Neural crest cell (in vitro differentiated cells): ENCODE measurements at regions not wholly inside any gene's neighbourhood (a gene's known extent, or its start where the extent isn't known, plus 50 kb on each side); places are given as distances from the start of the nearest gene placed in this dataset.
A peak's percentile ranks its signal among the peaks of the same experiment; 100 is the strongest.
"Not testable (repeated sequence)": the region's sequence is repeated elsewhere in the genome, so short reads cannot be mapped to it uniquely, and the experiment has no call there.

Experiments
- DNase-seq: peaks from one replicate; pipeline ENCODE4 v3.0.0; 2021; ENCODE audit warnings: low read depth, mixed read lengths, low spot score
- H3K27ac Mint-ChIP-seq: one replicate; pipeline ENCODE4 v1.8.0; 2021; ENCODE audit warnings: mild to moderate bottlenecking, mixed read lengths; ENCODE audit not compliant: unreplicated experiment
- H3K27me3 Mint-ChIP-seq: 2 replicates; pipeline ENCODE4 v1.8.0; 2021; ENCODE audit warnings: low read depth, mild to moderate bottlenecking, mixed read lengths
- H3K36me3 Mint-ChIP-seq: 2 replicates; pipeline ENCODE4 v1.8.0; 2021; ENCODE audit warnings: low read depth, mild to moderate bottlenecking, mixed read lengths
- H3K4me1 Mint-ChIP-seq: 2 replicates; pipeline ENCODE4 v1.8.0; 2021; ENCODE audit warnings: mixed read lengths
- H3K4me3 Mint-ChIP-seq: one replicate; pipeline ENCODE4 v1.8.0; 2021; ENCODE audit warnings: mild to moderate bottlenecking, mixed read lengths
- H3K9me3 Mint-ChIP-seq: 2 replicates; pipeline ENCODE4 v1.8.0; 2021; ENCODE audit warnings: mixed read lengths
- CTCF ChIP-seq: fragments of 200-600 bp; sonication (generic); conservative IDR thresholded peaks from 2 replicates; pipeline ENCODE4 v1.5.0; 2021; ENCODE audit warnings: antibody characterized with exemption, mild to moderate bottlenecking

- Mint-ChIP-seq H3K36me3 (no peaks in the 10 kb centered on the region), H3K27ac (no peak overlapping the region), H3K4me1 (peaks cover 22% of the 10 kb centered on the region), H3K27me3 (peaks cover 2% of the 10 kb centered on the region), H3K4me3 (no peak overlapping the region), H3K9me3 (peaks cover 2% of the 10 kb centered on the region)
- no peak for DNase-seq
- no peak for TF ChIP-seq CTCF
Observed at GRCh38 chr6:137552809-137553208, 58.6 kb upstream of the OLIG3 start.

- Mint-ChIP-seq H3K27ac (peak overlapping the region; percentile 35), H3K9me3 (peaks cover 13% of the 10 kb centered on the region)
- not testable (repeated sequence) for H3K27me3 Mint-ChIP-seq, H3K4me3 Mint-ChIP-seq, H3K36me3 Mint-ChIP-seq, H3K4me1 Mint-ChIP-seq, DNase-seq
Observed at GRCh38 chr6:137559521-137560183, 65.5 kb upstream of the OLIG3 start.

- no peaks in the 10 kb centered on the region for H3K4me1 Mint-ChIP-seq
- H3K36me3 Mint-ChIP-seq = no peaks in the 10 kb centered on the region
- no peak overlapping the region for H3K4me3 Mint-ChIP-seq
- H3K27me3 Mint-ChIP-seq = peaks cover 4% of the 10 kb centered on the region
- DNase-seq = no peak
- H3K27ac Mint-ChIP-seq = no peak overlapping the region
- TF ChIP-seq CTCF = no peak
- peaks cover 14% of the 10 kb centered on the region for H3K9me3 Mint-ChIP-seq
Observed at GRCh38 chr6:137560184-137560563, 66.0 kb upstream of the OLIG3 start.

GRCh38 chr6:137568067-137568466 is 73.9 kb upstream of the OLIG3 start:
- Mint-ChIP-seq H3K36me3 (no peaks in the 10 kb centered on the region), H3K27ac (no peak overlapping the region), H3K9me3 (peaks cover 8% of the 10 kb centered on the region), H3K4me3 (no peak overlapping the region), H3K27me3 (peaks cover 31% of the 10 kb centered on the region), H3K4me1 (no peaks in the 10 kb centered on the region)
- TF ChIP-seq CTCF = no peak
- no peak for DNase-seq

GRCh38 chr6:137570393-137570792 is 76.2 kb upstream of the OLIG3 start:
- H3K4me1 Mint-ChIP-seq = no peaks in the 10 kb centered on the region
- H3K27me3 Mint-ChIP-seq = peaks cover 50% of the 10 kb centered on the region
- TF ChIP-seq CTCF = no peak
- H3K36me3 Mint-ChIP-seq = no peaks in the 10 kb centered on the region
- H3K4me3 Mint-ChIP-seq = no peak overlapping the region
- no peaks in the 10 kb centered on the region for H3K9me3 Mint-ChIP-seq
- H3K27ac Mint-ChIP-seq = no peak overlapping the region
- DNase-seq = no peak

GRCh38 chr6:137571854-137572253 is 77.7 kb upstream of the OLIG3 start:
- Mint-ChIP-seq H3K27ac (no peak overlapping the region), H3K27me3 (peaks cover 50% of the 10 kb centered on the region), H3K4me3 (no peak overlapping the region), H3K4me1 (no peaks in the 10 kb centered on the region), H3K9me3 (no peaks in the 10 kb centered on the region), H3K36me3 (no peaks in the 10 kb centered on the region)
- peak; percentile 40 for DNase-seq
- TF ChIP-seq CTCF = peak; percentile 69
